DOHH2 (cell line): ENCODE measurements at regions not wholly inside any gene's neighbourhood (a gene's known extent, or its start where the extent isn't known, plus 50 kb on each side); places are given as distances from the start of the nearest gene placed in this dataset.

Experiments
- EZH2phosphoT487 ChIP-seq: fragments of 200-600 bp; sonication (generic); IDR thresholded peaks from 2 replicates; pipeline ENCODE4 v1.6.1; 2017; ENCODE audit warnings: borderline replicate concordance, mild to moderate bottlenecking, antibody characterized with exemption, low read length, moderate library complexity, mixed read lengths
- TF ChIP-seq, protein P1 (sequence below): fragments of 200-600 bp; sonication (generic); IDR thresholded peaks from one replicate; pipeline ENCODE4 v1.5.1; 2014; ENCODE audit warnings: antibody characterized with exemption, mild to moderate bottlenecking, low read depth, low read length; ENCODE audit not compliant: poor library complexity, severe bottlenecking

DNA sequence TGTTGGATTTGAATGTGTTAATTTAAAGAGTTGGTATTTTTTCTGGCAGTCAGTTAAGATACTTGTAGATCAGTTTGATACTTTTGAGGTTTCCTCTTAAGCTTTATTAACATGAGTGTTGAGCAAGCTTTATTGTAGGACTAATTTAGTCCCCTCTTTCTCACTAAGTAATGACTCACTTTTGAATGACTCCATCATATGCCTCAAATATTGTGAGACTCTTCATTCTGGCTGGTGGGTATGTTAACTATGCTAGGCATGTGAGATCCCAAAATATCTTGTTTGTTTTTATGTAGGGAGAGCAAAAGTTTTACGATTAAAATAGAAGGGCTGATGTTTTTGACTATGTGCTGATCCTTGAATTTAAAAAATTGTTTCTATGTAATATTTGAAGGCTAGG is 355.7 kb downstream of the IZUMO3 start:
- TF ChIP-seq, protein P1, sequence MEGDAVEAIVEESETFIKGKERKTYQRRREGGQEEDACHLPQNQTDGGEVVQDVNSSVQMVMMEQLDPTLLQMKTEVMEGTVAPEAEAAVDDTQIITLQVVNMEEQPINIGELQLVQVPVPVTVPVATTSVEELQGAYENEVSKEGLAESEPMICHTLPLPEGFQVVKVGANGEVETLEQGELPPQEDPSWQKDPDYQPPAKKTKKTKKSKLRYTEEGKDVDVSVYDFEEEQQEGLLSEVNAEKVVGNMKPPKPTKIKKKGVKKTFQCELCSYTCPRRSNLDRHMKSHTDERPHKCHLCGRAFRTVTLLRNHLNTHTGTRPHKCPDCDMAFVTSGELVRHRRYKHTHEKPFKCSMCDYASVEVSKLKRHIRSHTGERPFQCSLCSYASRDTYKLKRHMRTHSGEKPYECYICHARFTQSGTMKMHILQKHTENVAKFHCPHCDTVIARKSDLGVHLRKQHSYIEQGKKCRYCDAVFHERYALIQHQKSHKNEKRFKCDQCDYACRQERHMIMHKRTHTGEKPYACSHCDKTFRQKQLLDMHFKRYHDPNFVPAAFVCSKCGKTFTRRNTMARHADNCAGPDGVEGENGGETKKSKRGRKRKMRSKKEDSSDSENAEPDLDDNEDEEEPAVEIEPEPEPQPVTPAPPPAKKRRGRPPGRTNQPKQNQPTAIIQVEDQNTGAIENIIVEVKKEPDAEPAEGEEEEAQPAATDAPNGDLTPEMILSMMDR: no peak
- no peak for TF ChIP-seq EZH2phosphoT487
